Keratinocyte (primary cell): ENCODE measurements at regions not wholly inside any gene's neighbourhood (a gene's known extent, or its start where the extent isn't known, plus 50 kb on each side); places are given as distances from the start of the nearest gene placed in this dataset.

Experiments used
- DNase-seq: peaks from one replicate; pipeline ENCODE4 v3.0.0-alpha.2; 2011; ENCODE audit warnings: low read depth, missing footprints, low spot score
- FAIRE-seq: peaks from 2 replicates; lab custom pipeline; 2011; peaks lifted over from hg19 to GRCh38; lab: Jason Lieb, UNC
- H2AFZ ChIP-seq: 2 replicates; pipeline ENCODE4 v1.6.0; 2012; ENCODE audit warnings: low read length, control low read depth, inconsistent platforms; ENCODE audit not compliant: control insufficient read depth
- H3K27ac ChIP-seq: 2 replicates; pipeline ENCODE4 v1.5.1; 2011; ENCODE audit warnings: low read length; ENCODE audit not compliant: control insufficient read depth, insufficient read depth
- H3K27me3 ChIP-seq: 3 replicates; pipeline ENCODE4 v1.6.0; 2011; ENCODE audit warnings: low read length; ENCODE audit not compliant: control insufficient read depth, insufficient read depth; ENCODE audit errors: extremely low read depth
- H3K36me3 ChIP-seq, 2 experiments: 2 replicates in 1 of 2; 3 replicates in 1 of 2; pipeline ENCODE4 v1.5.1; 2011; ENCODE audit warnings: low read length in 2 of 2, mild to moderate bottlenecking in 1 of 2; ENCODE audit not compliant: control insufficient read depth in 2 of 2, insufficient read depth in 2 of 2; ENCODE audit errors: extremely low read depth in 1 of 2
- H3K4me1 ChIP-seq: 3 replicates; pipeline ENCODE4 v1.5.1; 2011; ENCODE audit warnings: low read length; ENCODE audit not compliant: control insufficient read depth, insufficient read depth; ENCODE audit errors: extremely low read depth
- H3K4me2 ChIP-seq: 3 replicates; pipeline ENCODE4 v1.6.0; 2011; ENCODE audit warnings: low read depth, low read length; ENCODE audit not compliant: control insufficient read depth, insufficient read depth; ENCODE audit errors: extremely low read depth
- H3K4me3 ChIP-seq, 3 experiments: fragments of 200-600 bp in 1 of 3; sonication (generic) in 1 of 3; 2 replicates in 2 of 3; 3 replicates in 1 of 3; pipeline ENCODE4 v1.5.1; 2011 to 2016; ENCODE audit warnings: low read length in 3 of 3, mild to moderate bottlenecking in 3 of 3, control low read depth in 2 of 3, inconsistent platforms in 1 of 3, low read depth in 1 of 3, mixed read lengths in 1 of 3, mixed run types in 1 of 3, moderate library complexity in 1 of 3; ENCODE audit not compliant: control insufficient read depth in 2 of 3, insufficient read depth in 2 of 3; ENCODE audit errors: extremely low read depth in 1 of 3
- H3K79me2 ChIP-seq: 2 replicates; pipeline ENCODE4 v1.6.0; 2012; ENCODE audit warnings: low read length; ENCODE audit not compliant: control insufficient read depth, insufficient read depth
- H3K9ac ChIP-seq: 3 replicates; pipeline ENCODE4 v1.6.0; 2011; ENCODE audit warnings: low read length; ENCODE audit not compliant: control insufficient read depth, insufficient read depth; ENCODE audit errors: extremely low read depth
- H3K9me1 ChIP-seq: 3 replicates; pipeline ENCODE4 v1.6.0; 2011; ENCODE audit warnings: low read length; ENCODE audit not compliant: control insufficient read depth, insufficient read depth; ENCODE audit errors: extremely low read depth
- H3K9me3 ChIP-seq: 2 replicates; pipeline ENCODE4 v1.5.1; 2012; ENCODE audit warnings: low read depth, low read length; ENCODE audit not compliant: control insufficient read depth
- H4K20me1 ChIP-seq: 3 replicates; pipeline ENCODE4 v1.6.0; 2011; ENCODE audit warnings: low read length; ENCODE audit not compliant: control insufficient read depth, insufficient read depth; ENCODE audit errors: extremely low read depth
- EZH2 ChIP-seq: IDR thresholded peaks from one replicate; pipeline ENCODE4 v1.6.1; 2012; ENCODE audit warnings: inconsistent platforms, mild to moderate bottlenecking, low read length, moderate library complexity
- dilution Hi-C: fragments of 300-500 bp; cut with MboI; formaldehyde crosslinking; loops from one replicate; pipeline ENCODE4 v1.7.0; 2020; ENCODE audit warnings: low sequenced_read_pairs; ENCODE audit not compliant: extremely low pct_ligation_motif_present
- TF ChIP-seq, protein P1 (sequence below), 3 experiments: IDR thresholded peaks in 1 of 3; conservative IDR thresholded peaks in 1 of 3; optimal IDR thresholded peaks in 1 of 3; 2 replicates in 2 of 3; 3 replicates in 1 of 3; pipeline versions ENCODE3 to v1.5.1; 2011; ENCODE audit warnings: low read length in 3 of 3, mild to moderate bottlenecking in 3 of 3, moderate library complexity in 2 of 3, control low read depth in 1 of 3, inconsistent platforms in 1 of 3; ENCODE audit not compliant: insufficient read depth in 2 of 3; ENCODE audit errors: extremely low read depth in 1 of 3

DNA sequence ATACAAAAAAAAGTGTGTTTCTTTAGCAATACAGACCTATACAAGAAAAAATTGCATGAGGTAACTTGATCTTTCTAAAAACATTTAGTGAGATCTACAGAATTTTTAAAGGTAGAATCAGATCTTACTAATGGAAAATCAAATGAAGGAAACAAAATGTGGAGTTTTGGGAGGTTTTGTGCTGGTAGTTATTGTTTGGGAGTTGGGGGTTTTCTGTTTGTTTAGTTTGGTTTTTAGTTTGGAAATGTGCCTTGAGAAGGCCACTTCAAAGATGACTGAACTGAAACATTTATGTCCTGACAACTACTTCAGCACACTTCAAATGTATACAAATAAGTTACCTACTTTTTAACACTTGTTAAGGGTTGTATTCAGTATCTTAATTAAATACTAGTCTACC, 280.1 kb downstream of the NR2F1-AS1 start:
- dilution Hi-C loops = no loop called here
- no peak overlapping the region for H3K4me3 ChIP-seq
- H3K27ac ChIP-seq = no peak overlapping the region
- peaks cover 7% of the 10 kb centered on the region for H3K4me1 ChIP-seq
- no peak overlapping the region for H3K9ac ChIP-seq
- TF ChIP-seq EZH2 = no peak
- TF ChIP-seq, protein P1, sequence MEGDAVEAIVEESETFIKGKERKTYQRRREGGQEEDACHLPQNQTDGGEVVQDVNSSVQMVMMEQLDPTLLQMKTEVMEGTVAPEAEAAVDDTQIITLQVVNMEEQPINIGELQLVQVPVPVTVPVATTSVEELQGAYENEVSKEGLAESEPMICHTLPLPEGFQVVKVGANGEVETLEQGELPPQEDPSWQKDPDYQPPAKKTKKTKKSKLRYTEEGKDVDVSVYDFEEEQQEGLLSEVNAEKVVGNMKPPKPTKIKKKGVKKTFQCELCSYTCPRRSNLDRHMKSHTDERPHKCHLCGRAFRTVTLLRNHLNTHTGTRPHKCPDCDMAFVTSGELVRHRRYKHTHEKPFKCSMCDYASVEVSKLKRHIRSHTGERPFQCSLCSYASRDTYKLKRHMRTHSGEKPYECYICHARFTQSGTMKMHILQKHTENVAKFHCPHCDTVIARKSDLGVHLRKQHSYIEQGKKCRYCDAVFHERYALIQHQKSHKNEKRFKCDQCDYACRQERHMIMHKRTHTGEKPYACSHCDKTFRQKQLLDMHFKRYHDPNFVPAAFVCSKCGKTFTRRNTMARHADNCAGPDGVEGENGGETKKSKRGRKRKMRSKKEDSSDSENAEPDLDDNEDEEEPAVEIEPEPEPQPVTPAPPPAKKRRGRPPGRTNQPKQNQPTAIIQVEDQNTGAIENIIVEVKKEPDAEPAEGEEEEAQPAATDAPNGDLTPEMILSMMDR (optimal IDR thresholded peaks at IDR 0.05 in 1 of 3, IDR thresholded peaks at IDR 0.05 in 1 of 3, conservative IDR thresholded peaks at IDR 0.05 in 1 of 3; ENCODE audit: extremely low read depth in 1 of 3, insufficient read depth in 2 of 3, low read length in 3 of 3) = no peak
- H3K79me2 ChIP-seq = no peaks in the 10 kb centered on the region
- DNase-seq (no peak), FAIRE-seq (no peak)
- no peaks in the 10 kb centered on the region for H4K20me1 ChIP-seq
- no peaks in the 10 kb centered on the region for H3K36me3 ChIP-seq
- no peaks in the 10 kb centered on the region for H3K9me3 ChIP-seq
- no peak overlapping the region for H3K4me2 ChIP-seq
- H3K27me3 ChIP-seq = no peaks in the 10 kb centered on the region
- H2AFZ ChIP-seq = no peak overlapping the region
- H3K9me1 ChIP-seq = no peaks in the 10 kb centered on the region

DNA sequence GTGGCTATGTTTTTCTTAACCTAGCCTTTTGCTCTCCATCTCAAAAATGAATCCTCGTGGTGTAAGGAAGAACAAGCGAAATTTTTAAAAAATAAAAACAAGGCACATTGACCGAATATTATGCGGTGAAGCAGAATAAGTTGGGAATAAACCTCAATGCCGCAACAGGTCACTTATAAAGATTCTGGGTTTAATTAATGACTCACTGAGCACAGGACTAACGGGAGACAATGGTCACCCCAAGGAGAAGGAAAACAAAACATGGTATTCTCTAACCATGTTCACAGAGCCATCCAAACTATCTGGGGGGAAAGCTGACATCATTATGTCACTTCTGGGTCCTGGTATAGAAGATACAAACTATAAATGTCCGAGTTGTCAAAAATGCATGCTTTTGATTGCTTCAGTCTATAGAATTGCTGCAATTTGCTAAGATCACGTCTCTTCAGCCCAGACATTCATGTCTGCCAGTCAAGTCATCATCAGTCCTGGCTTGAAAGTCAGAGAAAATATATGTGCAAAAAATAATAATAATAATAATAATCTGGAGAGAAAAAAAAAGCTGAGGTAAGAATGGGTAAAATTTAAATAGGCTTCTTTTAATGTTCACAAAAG, 280.6 kb downstream of the NR2F1-AS1 start:
- Histone ChIP-seq H3K36me3 (no peaks in the 10 kb centered on the region), H3K4me2 (no peak overlapping the region), H2AFZ (no peak overlapping the region), H3K4me1 (peaks cover 12% of the 10 kb centered on the region), H3K27ac (no peak overlapping the region), H3K27me3 (no peaks in the 10 kb centered on the region), H3K4me3 (no peak overlapping the region), H3K9me1 (no peaks in the 10 kb centered on the region), H3K79me2 (no peaks in the 10 kb centered on the region), H3K9ac (no peak overlapping the region), H3K9me3 (no peaks in the 10 kb centered on the region), H4K20me1 (no peaks in the 10 kb centered on the region)
- DNase-seq = no peak
- TF ChIP-seq, protein P1 (optimal IDR thresholded peaks at IDR 0.05 in 1 of 3, IDR thresholded peaks at IDR 0.05 in 1 of 3, conservative IDR thresholded peaks at IDR 0.05 in 1 of 3; ENCODE audit: extremely low read depth in 1 of 3, insufficient read depth in 2 of 3, low read length in 3 of 3) = no peak
- TF ChIP-seq EZH2 = no peak
- dilution Hi-C loops = no loop called here
- no peak for FAIRE-seq
